ENCODE measurements at regions not wholly inside any gene's neighbourhood (a gene's known extent, or its start where the extent isn't known, plus 50 kb on each side); places are given as distances from the start of the nearest gene placed in this dataset.
"Not testable (repeated sequence)": the region's sequence is repeated elsewhere in the genome, so short reads cannot be mapped to it uniquely, and the experiment has no call there.

DNA sequence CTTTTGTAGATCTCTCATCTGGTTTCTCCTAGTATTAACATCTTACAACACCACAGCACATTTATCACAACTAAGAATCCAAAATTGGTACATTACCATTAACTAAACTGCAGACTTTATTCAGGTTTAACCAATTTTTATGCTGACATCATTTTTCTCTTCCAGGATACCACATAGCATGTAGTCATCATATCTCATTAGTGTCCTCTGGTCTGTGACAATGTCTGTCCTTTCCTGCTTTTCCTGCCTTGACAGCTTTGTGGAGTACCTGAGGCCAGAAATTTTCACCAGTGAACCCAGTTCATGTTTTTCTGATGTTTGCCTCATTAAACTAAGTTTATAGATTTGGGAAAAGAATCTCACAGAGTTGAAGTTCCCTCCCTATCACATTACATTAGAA lies 294.7 kb upstream of the TNC start:
- peaks cover 8% of the 10 kb centered on the region for H3K4me1 Mint-ChIP-seq
- H3K9me3 Mint-ChIP-seq: peaks cover 22% of the 10 kb centered on the region
- TF ChIP-seq CTCF (IDR thresholded peaks at IDR 0.05; ENCODE audit: unreplicated experiment): no peak
- no peaks in the 10 kb centered on the region for H3K27me3 Mint-ChIP-seq (ENCODE audit: low read depth)
- no peak overlapping the region for H3K4me3 Mint-ChIP-seq
- no peak for DNase-seq (ENCODE audit: low spot score in 2 of 2, unreplicated experiment in 2 of 2)
- H3K27ac Mint-ChIP-seq: no peak overlapping the region
- no peaks in the 10 kb centered on the region for H3K36me3 Mint-ChIP-seq

- Mint-ChIP-seq H3K27me3 (ENCODE audit: low read depth) (no peaks in the 10 kb centered on the region), H3K4me3 (no peak overlapping the region), H3K4me1 (peaks cover 8% of the 10 kb centered on the region), H3K36me3 (no peaks in the 10 kb centered on the region), H3K9me3 (peaks cover 20% of the 10 kb centered on the region), H3K27ac (no peak overlapping the region)
- TF ChIP-seq CTCF (IDR thresholded peaks at IDR 0.05; ENCODE audit: unreplicated experiment): no peak
- no peak for DNase-seq (ENCODE audit: low spot score in 2 of 2, unreplicated experiment in 2 of 2)
These were observed 295.3 kb upstream of the TNC start for GRCh38 chr9:115413304-115413703.

DNA sequence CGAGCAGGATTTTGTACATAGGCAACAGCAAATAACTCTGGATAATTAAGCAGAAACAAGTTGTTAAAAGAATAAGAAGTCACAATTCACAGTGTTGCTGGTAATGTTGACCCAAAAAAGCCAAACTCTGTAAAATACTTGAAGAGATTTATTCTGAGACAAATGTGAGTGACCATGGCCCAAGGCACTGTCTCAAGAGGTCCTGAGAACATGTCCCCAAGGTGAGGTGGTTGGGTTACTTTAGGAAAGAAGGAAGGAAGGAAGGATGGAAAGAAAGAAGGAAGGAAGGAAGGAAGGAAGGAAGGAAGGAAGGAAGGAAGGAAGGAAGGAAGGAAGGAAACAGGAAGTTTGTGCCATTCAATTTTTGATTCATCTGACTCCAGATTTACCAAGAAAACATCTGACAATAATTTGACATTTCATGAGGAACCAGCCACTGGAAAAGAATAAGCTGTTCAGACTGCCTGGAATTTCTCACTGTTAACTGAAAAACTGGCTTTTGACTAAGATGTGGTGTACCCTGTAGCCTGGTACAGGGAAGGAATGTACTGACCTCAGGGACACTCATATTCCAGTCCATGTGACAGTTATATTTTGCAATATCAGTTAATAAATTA lies 295.9 kb upstream of the TNC start:
- no peak for TF ChIP-seq CTCF (IDR thresholded peaks at IDR 0.05; ENCODE audit: unreplicated experiment)
- H3K27ac Mint-ChIP-seq: no peak overlapping the region
- H3K4me3 Mint-ChIP-seq: no peak overlapping the region
- H3K4me1 Mint-ChIP-seq: peaks cover 8% of the 10 kb centered on the region
- no peak for DNase-seq (ENCODE audit: low spot score in 2 of 2, unreplicated experiment in 2 of 2)
- H3K36me3 Mint-ChIP-seq: no peaks in the 10 kb centered on the region
- peaks cover 14% of the 10 kb centered on the region for H3K9me3 Mint-ChIP-seq
- no peaks in the 10 kb centered on the region for H3K27me3 Mint-ChIP-seq (ENCODE audit: low read depth)

DNA sequence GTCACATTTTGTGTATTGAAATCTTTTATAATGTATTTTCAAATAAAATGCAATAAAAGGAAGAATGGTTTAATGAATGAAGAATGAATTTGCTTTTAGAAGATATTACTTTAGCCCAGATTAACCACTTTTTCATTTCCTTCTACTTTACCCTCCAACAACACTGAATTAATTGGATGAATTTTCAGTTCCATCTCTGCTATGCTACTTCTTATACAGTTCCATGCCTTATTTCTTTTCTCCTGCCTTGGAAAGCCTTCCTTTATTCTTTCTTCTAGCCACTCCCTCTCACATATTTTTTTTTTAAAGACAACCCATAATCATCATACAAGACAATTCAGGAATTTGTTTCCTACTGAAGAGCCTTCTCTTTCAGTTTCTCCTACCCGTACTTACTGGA lies 296.6 kb upstream of the TNC start:
- TF ChIP-seq CTCF (IDR thresholded peaks at IDR 0.05; ENCODE audit: unreplicated experiment): no peak
- Mint-ChIP-seq H3K27me3 (ENCODE audit: low read depth) (no peaks in the 10 kb centered on the region), H3K9me3 (peaks cover 7% of the 10 kb centered on the region), H3K36me3 (no peaks in the 10 kb centered on the region), H3K27ac (no peak overlapping the region), H3K4me3 (no peak overlapping the region), H3K4me1 (peaks cover 8% of the 10 kb centered on the region)
- no peak for DNase-seq (ENCODE audit: low spot score in 2 of 2, unreplicated experiment in 2 of 2)

DNA sequence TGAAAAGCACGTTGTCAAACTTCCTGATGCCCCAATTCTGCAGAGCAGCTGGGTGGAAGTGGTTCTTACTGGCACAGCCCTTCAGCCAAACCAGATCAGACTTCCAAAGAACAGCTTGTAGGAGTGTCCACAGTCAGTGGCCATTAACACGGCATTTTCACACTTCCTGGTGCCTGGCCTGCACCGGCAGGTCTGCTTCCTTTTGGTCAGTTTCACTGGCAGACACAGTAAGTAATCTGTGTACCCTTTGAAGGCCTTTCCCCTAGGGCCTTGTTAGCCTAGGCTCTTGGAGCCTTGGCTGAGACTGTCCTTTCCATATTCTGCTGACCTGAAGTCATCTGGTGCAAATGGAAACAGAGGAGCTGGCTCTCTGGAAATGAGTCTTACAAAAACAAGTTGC lies 297.5 kb upstream of the TNC start:
- peaks cover 2% of the 10 kb centered on the region for H3K36me3 Mint-ChIP-seq
- H3K27ac Mint-ChIP-seq: no peak overlapping the region
- no peaks in the 10 kb centered on the region for H3K27me3 Mint-ChIP-seq (ENCODE audit: low read depth)
- H3K4me1 Mint-ChIP-seq: peaks cover 8% of the 10 kb centered on the region
- no peak for TF ChIP-seq CTCF (IDR thresholded peaks at IDR 0.05; ENCODE audit: unreplicated experiment)
- no peak for DNase-seq (ENCODE audit: low spot score in 2 of 2, unreplicated experiment in 2 of 2)
- no peak overlapping the region for H3K4me3 Mint-ChIP-seq
- H3K9me3 Mint-ChIP-seq: peaks cover 7% of the 10 kb centered on the region

DNA sequence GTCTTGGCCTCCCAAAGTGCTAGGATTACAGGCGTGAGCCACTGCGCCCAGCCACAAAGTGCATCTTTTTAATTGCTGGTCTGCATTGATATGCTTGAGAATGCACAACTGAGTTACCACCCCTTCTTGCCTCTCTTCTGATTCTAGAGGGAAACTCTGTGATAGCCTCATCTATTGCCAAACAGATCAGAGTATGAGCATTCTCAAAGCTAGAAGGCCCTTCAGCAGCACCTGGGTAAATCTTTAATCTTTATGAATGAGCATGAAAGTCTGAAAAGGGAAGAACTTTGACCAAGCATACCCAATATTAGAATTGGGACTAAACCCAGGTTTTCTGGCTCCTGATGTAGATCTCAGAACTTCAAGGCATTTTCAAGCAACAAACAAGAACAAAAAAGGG lies 298.3 kb upstream of the TNC start:
- Mint-ChIP-seq H3K27me3 (ENCODE audit: low read depth) (no peaks in the 10 kb centered on the region), H3K27ac (no peak overlapping the region)
- no peak for TF ChIP-seq CTCF (IDR thresholded peaks at IDR 0.05; ENCODE audit: unreplicated experiment)

GRCh38 chr9:115418181-115418580 lies 300.2 kb upstream of the TNC start:
- peaks cover 26% of the 10 kb centered on the region for H3K9me3 Mint-ChIP-seq
- not testable (repeated sequence) for H3K36me3 Mint-ChIP-seq; H3K27me3 Mint-ChIP-seq (ENCODE audit: low read depth); DNase-seq (ENCODE audit: low spot score in 2 of 2, unreplicated experiment in 2 of 2); H3K27ac Mint-ChIP-seq; H3K4me3 Mint-ChIP-seq; H3K4me1 Mint-ChIP-seq

More for the DNA sequence above, 298.3 kb upstream of the TNC start:
- H3K9me3 Mint-ChIP-seq: peaks cover 14% of the 10 kb centered on the region
- no peak overlapping the region for H3K4me3 Mint-ChIP-seq
- H3K36me3 Mint-ChIP-seq: peaks cover 4% of the 10 kb centered on the region
- H3K4me1 Mint-ChIP-seq: peaks cover 8% of the 10 kb centered on the region
- no peak for DNase-seq (ENCODE audit: low spot score in 2 of 2, unreplicated experiment in 2 of 2)

Measured in mesothelial cell of epicardium (in vitro differentiated cells).